Keratinocyte (primary cell): ENCODE measurements at regions not wholly inside any gene's neighbourhood (a gene's known extent, or its start where the extent isn't known, plus 50 kb on each side); places are given as distances from the start of the nearest gene placed in this dataset.

Source experiments
- DNase-seq: peaks from one replicate; pipeline ENCODE4 v3.0.0-alpha.2; 2011; ENCODE audit warnings: low read depth, missing footprints, low spot score
- FAIRE-seq: peaks from 2 replicates; lab custom pipeline; 2011; peaks lifted over from hg19 to GRCh38; lab: Jason Lieb, UNC
- H2AFZ ChIP-seq: 2 replicates; pipeline ENCODE4 v1.6.0; 2012; ENCODE audit warnings: low read length, control low read depth, inconsistent platforms; ENCODE audit not compliant: control insufficient read depth
- H3K27ac ChIP-seq: 2 replicates; pipeline ENCODE4 v1.5.1; 2011; ENCODE audit warnings: low read length; ENCODE audit not compliant: control insufficient read depth, insufficient read depth
- H3K27me3 ChIP-seq: 3 replicates; pipeline ENCODE4 v1.6.0; 2011; ENCODE audit warnings: low read length; ENCODE audit not compliant: control insufficient read depth, insufficient read depth; ENCODE audit errors: extremely low read depth
- H3K36me3 ChIP-seq, 2 experiments: 2 replicates in 1 of 2; 3 replicates in 1 of 2; pipeline ENCODE4 v1.5.1; 2011; ENCODE audit warnings: low read length in 2 of 2, mild to moderate bottlenecking in 1 of 2; ENCODE audit not compliant: control insufficient read depth in 2 of 2, insufficient read depth in 2 of 2; ENCODE audit errors: extremely low read depth in 1 of 2
- H3K4me1 ChIP-seq: 3 replicates; pipeline ENCODE4 v1.5.1; 2011; ENCODE audit warnings: low read length; ENCODE audit not compliant: control insufficient read depth, insufficient read depth; ENCODE audit errors: extremely low read depth
- H3K4me2 ChIP-seq: 3 replicates; pipeline ENCODE4 v1.6.0; 2011; ENCODE audit warnings: low read depth, low read length; ENCODE audit not compliant: control insufficient read depth, insufficient read depth; ENCODE audit errors: extremely low read depth
- H3K4me3 ChIP-seq, 3 experiments: fragments of 200-600 bp in 1 of 3; sonication (generic) in 1 of 3; 2 replicates in 2 of 3; 3 replicates in 1 of 3; pipeline ENCODE4 v1.5.1; 2011 to 2016; ENCODE audit warnings: low read length in 3 of 3, mild to moderate bottlenecking in 3 of 3, control low read depth in 2 of 3, inconsistent platforms in 1 of 3, low read depth in 1 of 3, mixed read lengths in 1 of 3, mixed run types in 1 of 3, moderate library complexity in 1 of 3; ENCODE audit not compliant: control insufficient read depth in 2 of 3, insufficient read depth in 2 of 3; ENCODE audit errors: extremely low read depth in 1 of 3
- H3K79me2 ChIP-seq: 2 replicates; pipeline ENCODE4 v1.6.0; 2012; ENCODE audit warnings: low read length; ENCODE audit not compliant: control insufficient read depth, insufficient read depth
- H3K9ac ChIP-seq: 3 replicates; pipeline ENCODE4 v1.6.0; 2011; ENCODE audit warnings: low read length; ENCODE audit not compliant: control insufficient read depth, insufficient read depth; ENCODE audit errors: extremely low read depth
- H3K9me1 ChIP-seq: 3 replicates; pipeline ENCODE4 v1.6.0; 2011; ENCODE audit warnings: low read length; ENCODE audit not compliant: control insufficient read depth, insufficient read depth; ENCODE audit errors: extremely low read depth
- H3K9me3 ChIP-seq: 2 replicates; pipeline ENCODE4 v1.5.1; 2012; ENCODE audit warnings: low read depth, low read length; ENCODE audit not compliant: control insufficient read depth
- H4K20me1 ChIP-seq: 3 replicates; pipeline ENCODE4 v1.6.0; 2011; ENCODE audit warnings: low read length; ENCODE audit not compliant: control insufficient read depth, insufficient read depth; ENCODE audit errors: extremely low read depth
- CTCF ChIP-seq, 3 experiments: IDR thresholded peaks in 1 of 3; conservative IDR thresholded peaks in 1 of 3; optimal IDR thresholded peaks in 1 of 3; 2 replicates in 2 of 3; 3 replicates in 1 of 3; pipeline versions ENCODE3 to v1.5.1; 2011; ENCODE audit warnings: low read length in 3 of 3, mild to moderate bottlenecking in 3 of 3, moderate library complexity in 2 of 3, control low read depth in 1 of 3, inconsistent platforms in 1 of 3; ENCODE audit not compliant: insufficient read depth in 2 of 3; ENCODE audit errors: extremely low read depth in 1 of 3
- EZH2 ChIP-seq: IDR thresholded peaks from one replicate; pipeline ENCODE4 v1.6.1; 2012; ENCODE audit warnings: inconsistent platforms, mild to moderate bottlenecking, low read length, moderate library complexity
- dilution Hi-C: fragments of 300-500 bp; cut with MboI; formaldehyde crosslinking; loops from one replicate; pipeline ENCODE4 v1.7.0; 2020; ENCODE audit warnings: low sequenced_read_pairs; ENCODE audit not compliant: extremely low pct_ligation_motif_present

GRCh38 chr12:105721891-105722290, 391.4 kb downstream of the C12orf75 start:
- Histone ChIP-seq H3K4me2 (no peak overlapping the region), H3K9ac (no peak overlapping the region), H4K20me1 (no peaks in the 10 kb centered on the region), H3K9me1 (no peaks in the 10 kb centered on the region), H3K36me3 (no peaks in the 10 kb centered on the region), H2AFZ (no peak overlapping the region), H3K27ac (no peak overlapping the region), H3K9me3 (no peaks in the 10 kb centered on the region), H3K27me3 (no peaks in the 10 kb centered on the region), H3K4me1 (peaks cover 3% of the 10 kb centered on the region), H3K4me3 (no peak overlapping the region), H3K79me2 (no peaks in the 10 kb centered on the region)
- FAIRE-seq, result no peak
- no peak for DNase-seq
- dilution Hi-C loops, result no loop called here
- TF ChIP-seq CTCF (optimal IDR thresholded peaks at IDR 0.05 in 1 of 3, IDR thresholded peaks at IDR 0.05 in 1 of 3, conservative IDR thresholded peaks at IDR 0.05 in 1 of 3; ENCODE audit: extremely low read depth in 1 of 3, insufficient read depth in 2 of 3, low read length in 3 of 3), result no peak
- no peak for TF ChIP-seq EZH2

DNA sequence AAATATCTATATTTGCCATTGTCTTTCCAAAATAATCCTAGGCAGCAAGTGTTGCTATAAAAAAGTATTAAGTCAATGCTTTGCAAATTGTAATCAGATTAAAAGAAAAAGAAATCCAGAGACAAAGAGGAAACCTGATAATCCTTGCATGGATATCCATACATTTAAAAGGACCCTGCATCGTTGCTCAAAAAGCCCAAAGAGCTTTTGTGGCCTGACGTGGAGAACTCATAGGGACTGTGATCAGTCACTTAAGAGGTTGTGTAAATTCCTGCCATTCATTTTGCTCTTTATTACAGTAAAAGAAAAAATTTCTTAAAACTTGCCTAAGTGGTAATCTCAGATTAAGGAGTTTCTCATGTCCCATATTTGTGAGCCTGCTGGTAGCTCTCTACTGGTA, 392.6 kb downstream of the C12orf75 start:
- no peak overlapping the region for H3K4me2 ChIP-seq
- H3K27me3 ChIP-seq, result no peaks in the 10 kb centered on the region
- DNase-seq (no peak), FAIRE-seq (peak; percentile 52)
- no peaks in the 10 kb centered on the region for H3K36me3 ChIP-seq
- H3K9ac ChIP-seq, result no peak overlapping the region
- no peaks in the 10 kb centered on the region for H4K20me1 ChIP-seq
- TF ChIP-seq EZH2 (no peak), CTCF (optimal IDR thresholded peaks at IDR 0.05 in 1 of 3, IDR thresholded peaks at IDR 0.05 in 1 of 3, conservative IDR thresholded peaks at IDR 0.05 in 1 of 3; ENCODE audit: extremely low read depth in 1 of 3, insufficient read depth in 2 of 3, low read length in 3 of 3) (no peak)
- no peaks in the 10 kb centered on the region for H3K9me1 ChIP-seq
- no peaks in the 10 kb centered on the region for H3K79me2 ChIP-seq
- peaks cover 3% of the 10 kb centered on the region for H3K4me1 ChIP-seq
- no peak overlapping the region for H2AFZ ChIP-seq
- dilution Hi-C loops, result no loop called here
- H3K27ac ChIP-seq, result no peak overlapping the region
- H3K9me3 ChIP-seq, result no peaks in the 10 kb centered on the region
- no peak overlapping the region for H3K4me3 ChIP-seq
